HG03565 (cell line): ENCODE measurements at regions not wholly inside any gene's neighbourhood (a gene's known extent, or its start where the extent isn't known, plus 50 kb on each side); places are given as distances from the start of the nearest gene placed in this dataset.
"Not testable (repeated sequence)": the region's sequence is repeated elsewhere in the genome, so short reads cannot be mapped to it uniquely, and the experiment has no call there.

Experiments
- ATAC-seq: cut with Tn5 transposase; IDR thresholded peaks from one replicate; pipeline ENCODE4 v1.9.1; 2021; ENCODE audit warnings: mild to moderate bottlenecking, moderate library complexity; ENCODE audit not compliant: unreplicated experiment

GRCh38 chr16:13612623-13613022 is 307.3 kb upstream of the ERCC4 start:
- no peak for ATAC-seq

GRCh38 chr16:13613165-13613564 is 306.8 kb upstream of the ERCC4 start:
- ATAC-seq, result no peak

GRCh38 chr16:13621639-13622038 is 298.3 kb upstream of the ERCC4 start:
- no peak for ATAC-seq

- no peak for ATAC-seq
These were observed 291.8 kb upstream of the ERCC4 start for GRCh38 chr16:13628156-13628555.

- no peak for ATAC-seq
These were observed 290.2 kb upstream of the ERCC4 start for GRCh38 chr16:13629704-13630103.

- ATAC-seq, result no peak
These were observed 289.6 kb upstream of the ERCC4 start for GRCh38 chr16:13630374-13630773.

GRCh38 chr16:13631213-13631767 is 288.7 kb upstream of the ERCC4 start:
- ATAC-seq, result no peak

GRCh38 chr16:13631916-13632315 is 288.0 kb upstream of the ERCC4 start:
- no peak for ATAC-seq

GRCh38 chr16:13632504-13632903 is 287.4 kb upstream of the ERCC4 start:
- not testable (repeated sequence) for ATAC-seq

GRCh38 chr16:13633391-13633861 is 286.5 kb upstream of the ERCC4 start:
- ATAC-seq, result no peak

- ATAC-seq, result no peak
These were observed 285.7 kb upstream of the ERCC4 start for GRCh38 chr16:13634253-13634652.

GRCh38 chr16:13634959-13635358 is 285.0 kb upstream of the ERCC4 start:
- ATAC-seq, result no peak

GRCh38 chr16:13638218-13638617 is 281.7 kb upstream of the ERCC4 start:
- ATAC-seq, result no peak

GRCh38 chr16:13643412-13643811 is 276.5 kb upstream of the ERCC4 start:
- ATAC-seq, result no peak

- no peak for ATAC-seq
These were observed 274.2 kb upstream of the ERCC4 start for GRCh38 chr16:13645601-13646245.

- ATAC-seq, result no peak
These were observed 259.1 kb upstream of the ERCC4 start for GRCh38 chr16:13660807-13661206.

GRCh38 chr16:13665876-13666275 is 254.1 kb upstream of the ERCC4 start:
- ATAC-seq, result no peak

GRCh38 chr16:13672196-13672595 is 247.8 kb upstream of the ERCC4 start:
- no peak for ATAC-seq

- ATAC-seq, result no peak
These were observed 239.7 kb upstream of the ERCC4 start for GRCh38 chr16:13680021-13680889.

GRCh38 chr16:13684819-13685563 is 235.0 kb upstream of the ERCC4 start:
- ATAC-seq, result no peak

- no peak for ATAC-seq
These were observed 223.9 kb upstream of the ERCC4 start for GRCh38 chr16:13696017-13696416.
